VCaP (cell line): ENCODE measurements at regions not wholly inside any gene's neighbourhood (a gene's known extent, or its start where the extent isn't known, plus 50 kb on each side); places are given as distances from the start of the nearest gene placed in this dataset.

Source experiments
- H3K27ac ChIP-seq: fragments of 450-650 bp; 2 replicates; pipeline ENCODE4 v1.5.1; 2017
- CTCF ChIP-seq: fragments of 450-650 bp; conservative IDR thresholded peaks from 2 replicates; pipeline ENCODE4 v1.5.1; 2017; ENCODE audit warnings: mild to moderate bottlenecking, moderate library complexity

GRCh38 chr9:14962193-14962882 lies 52.1 kb upstream of the FREM1 start:
- no peak overlapping the region for H3K27ac ChIP-seq
- no peak for TF ChIP-seq CTCF

GRCh38 chr9:14961372-14962068 lies 51.3 kb upstream of the FREM1 start:
- TF ChIP-seq CTCF = no peak
- no peak overlapping the region for H3K27ac ChIP-seq

- TF ChIP-seq CTCF = no peak
- no peak overlapping the region for H3K27ac ChIP-seq
These were observed 50.7 kb upstream of the FREM1 start for GRCh38 chr9:14960881-14961280.
